ENCODE measurements at regions not wholly inside any gene's neighbourhood (a gene's known extent, or its start where the extent isn't known, plus 50 kb on each side); places are given as distances from the start of the nearest gene placed in this dataset.

DNA sequence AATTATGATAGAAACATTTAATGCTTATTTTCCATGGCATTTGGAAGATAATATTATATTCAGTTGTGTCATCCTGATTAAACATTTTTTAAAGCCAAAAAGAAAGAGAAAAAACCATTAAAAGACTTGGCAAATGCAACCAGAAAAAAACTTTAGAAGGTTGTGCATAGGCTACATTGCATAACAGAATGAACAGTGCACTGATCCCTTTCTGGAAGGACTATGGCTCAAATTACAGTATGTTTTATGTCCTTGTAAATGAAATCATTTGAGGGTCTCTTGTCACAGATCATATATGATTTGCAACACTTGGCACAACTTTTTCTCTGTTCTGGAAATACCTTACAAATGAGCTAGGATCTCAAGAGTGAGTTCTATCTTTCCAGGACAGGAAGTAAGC lies 275.2 kb upstream of the FLRT2 start:
- Histone ChIP-seq H4K20me1 (ENCODE audit: insufficient read depth) (no peaks in the 10 kb centered on the region), H3K27ac (no peak overlapping the region), H3K4me2 (no peak overlapping the region), H2AFZ (ENCODE audit: low read depth) (no peak overlapping the region), H3K36me3 (ENCODE audit: insufficient read depth) (no peaks in the 10 kb centered on the region), H3K79me2 (ENCODE audit: insufficient read depth, low read depth) (no peaks in the 10 kb centered on the region), H3K27me3 (ENCODE audit: insufficient read depth, low read depth) (no peaks in the 10 kb centered on the region), H3K4me3 (IDR thresholded peaks at IDR 0.05; ENCODE audit: insufficient read depth, low read depth, low read length) (no peak overlapping the region), H3K4me1 (ENCODE audit: low read depth, poor library complexity, severe bottlenecking) (no peaks in the 10 kb centered on the region), H3K9ac (no peak overlapping the region)
- TF ChIP-seq, protein P1, sequence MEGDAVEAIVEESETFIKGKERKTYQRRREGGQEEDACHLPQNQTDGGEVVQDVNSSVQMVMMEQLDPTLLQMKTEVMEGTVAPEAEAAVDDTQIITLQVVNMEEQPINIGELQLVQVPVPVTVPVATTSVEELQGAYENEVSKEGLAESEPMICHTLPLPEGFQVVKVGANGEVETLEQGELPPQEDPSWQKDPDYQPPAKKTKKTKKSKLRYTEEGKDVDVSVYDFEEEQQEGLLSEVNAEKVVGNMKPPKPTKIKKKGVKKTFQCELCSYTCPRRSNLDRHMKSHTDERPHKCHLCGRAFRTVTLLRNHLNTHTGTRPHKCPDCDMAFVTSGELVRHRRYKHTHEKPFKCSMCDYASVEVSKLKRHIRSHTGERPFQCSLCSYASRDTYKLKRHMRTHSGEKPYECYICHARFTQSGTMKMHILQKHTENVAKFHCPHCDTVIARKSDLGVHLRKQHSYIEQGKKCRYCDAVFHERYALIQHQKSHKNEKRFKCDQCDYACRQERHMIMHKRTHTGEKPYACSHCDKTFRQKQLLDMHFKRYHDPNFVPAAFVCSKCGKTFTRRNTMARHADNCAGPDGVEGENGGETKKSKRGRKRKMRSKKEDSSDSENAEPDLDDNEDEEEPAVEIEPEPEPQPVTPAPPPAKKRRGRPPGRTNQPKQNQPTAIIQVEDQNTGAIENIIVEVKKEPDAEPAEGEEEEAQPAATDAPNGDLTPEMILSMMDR (conservative IDR thresholded peaks at IDR 0.05; ENCODE audit: low read depth, low read length): no peak

DNA sequence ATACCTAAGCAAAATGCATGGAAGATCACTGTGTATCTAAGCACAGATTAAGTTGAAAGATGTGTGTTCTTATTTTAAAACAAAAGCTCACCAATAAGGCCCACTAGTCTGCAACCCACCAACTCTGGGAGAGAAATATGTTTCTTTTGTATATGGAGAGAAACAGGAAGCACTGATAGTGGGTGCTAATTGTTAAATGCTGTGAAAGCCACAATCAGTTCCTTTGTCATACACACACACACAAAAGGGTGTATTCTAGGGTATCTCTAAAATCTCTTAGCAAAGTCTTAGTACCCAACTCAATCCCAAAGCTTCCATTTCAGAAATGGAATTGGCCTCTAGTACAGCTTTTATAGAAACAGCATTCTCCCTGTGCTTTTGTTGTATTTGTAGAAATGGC lies 272.7 kb upstream of the FLRT2 start:
- Histone ChIP-seq H3K4me1 (ENCODE audit: low read depth, poor library complexity, severe bottlenecking) (no peaks in the 10 kb centered on the region), H3K36me3 (ENCODE audit: insufficient read depth) (no peaks in the 10 kb centered on the region), H3K4me2 (no peak overlapping the region), H3K27me3 (ENCODE audit: insufficient read depth, low read depth) (no peaks in the 10 kb centered on the region), H2AFZ (ENCODE audit: low read depth) (no peak overlapping the region), H4K20me1 (ENCODE audit: insufficient read depth) (no peaks in the 10 kb centered on the region), H3K27ac (no peak overlapping the region), H3K9ac (no peak overlapping the region), H3K4me3 (IDR thresholded peaks at IDR 0.05; ENCODE audit: insufficient read depth, low read depth, low read length) (no peak overlapping the region), H3K79me2 (ENCODE audit: insufficient read depth, low read depth) (no peaks in the 10 kb centered on the region)
- TF ChIP-seq, protein P1 (conservative IDR thresholded peaks at IDR 0.05; ENCODE audit: low read depth, low read length): no peak

DNA sequence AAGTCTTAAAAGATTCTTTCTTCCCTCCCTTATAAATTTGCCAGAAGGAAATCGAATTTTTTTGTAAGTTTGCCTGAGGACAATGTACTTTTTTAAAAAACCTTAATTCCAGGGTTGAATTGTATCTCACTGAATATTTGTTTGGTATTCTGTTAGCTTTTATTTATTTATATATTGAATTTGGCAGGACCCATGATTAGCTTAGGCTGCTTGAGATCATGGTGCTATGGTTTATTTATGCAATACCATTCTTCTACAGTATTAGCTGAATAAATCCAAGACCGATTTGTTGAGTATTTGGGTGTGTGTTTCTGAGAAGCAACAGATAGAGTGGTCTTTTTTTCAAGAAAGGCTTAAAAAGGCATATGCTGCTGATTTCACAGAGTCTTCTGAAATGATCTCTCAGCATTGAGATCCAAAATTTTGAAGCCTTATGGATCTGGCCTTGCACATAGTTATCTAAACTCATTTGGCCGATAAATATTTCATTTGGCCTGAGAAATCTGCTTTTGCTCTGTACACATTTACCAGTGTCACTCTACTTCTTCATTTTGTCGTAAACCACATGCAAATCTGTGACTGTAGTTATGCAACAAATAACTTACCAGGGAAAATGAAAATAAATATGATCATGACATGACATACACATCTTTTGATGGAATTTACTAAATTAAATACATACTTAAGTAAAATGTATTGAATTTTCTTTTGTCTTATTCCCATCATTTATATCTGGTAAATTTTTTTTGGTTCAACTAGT lies 265.8 kb upstream of the FLRT2 start:
- Histone ChIP-seq H2AFZ (ENCODE audit: low read depth) (no peak overlapping the region), H3K27me3 (ENCODE audit: insufficient read depth, low read depth) (no peaks in the 10 kb centered on the region), H3K79me2 (ENCODE audit: insufficient read depth, low read depth) (no peaks in the 10 kb centered on the region), H3K4me3 (IDR thresholded peaks at IDR 0.05; ENCODE audit: insufficient read depth, low read depth, low read length) (no peak overlapping the region), H3K27ac (no peak overlapping the region), H3K4me1 (ENCODE audit: low read depth, poor library complexity, severe bottlenecking) (no peaks in the 10 kb centered on the region), H3K9ac (no peak overlapping the region), H3K36me3 (ENCODE audit: insufficient read depth) (no peaks in the 10 kb centered on the region), H4K20me1 (ENCODE audit: insufficient read depth) (no peaks in the 10 kb centered on the region), H3K4me2 (no peak overlapping the region)
- TF ChIP-seq, protein P1 (conservative IDR thresholded peaks at IDR 0.05; ENCODE audit: low read depth, low read length): no peak

DNA sequence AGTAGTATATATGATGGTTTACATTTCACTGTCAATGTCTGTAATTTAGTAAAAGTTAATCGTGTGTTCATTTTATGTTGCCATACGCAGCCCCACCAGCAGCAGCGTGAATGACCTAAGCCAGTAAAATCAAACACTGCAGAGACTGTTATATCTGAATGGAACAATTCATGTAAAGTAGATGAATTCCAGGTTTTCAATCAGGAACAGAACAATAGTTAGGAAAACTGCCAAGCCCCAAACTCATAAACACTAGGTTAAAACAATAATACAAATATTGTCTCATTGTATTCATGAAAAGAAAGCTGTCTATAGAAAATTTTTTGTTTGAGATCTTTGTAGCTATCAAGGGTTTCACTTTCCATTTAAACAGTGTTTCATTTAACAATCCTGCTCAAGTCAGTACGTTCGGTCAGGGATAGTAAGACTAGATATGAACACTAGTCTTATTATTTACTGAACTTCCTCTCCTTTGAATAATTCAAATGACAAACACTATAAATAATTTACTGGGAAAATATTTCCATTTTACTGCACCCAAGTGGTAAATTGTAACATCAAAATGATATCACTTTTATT lies 256.8 kb upstream of the FLRT2 start:
- H4K20me1 ChIP-seq (ENCODE audit: insufficient read depth): no peaks in the 10 kb centered on the region
- no peaks in the 10 kb centered on the region for H3K4me1 ChIP-seq (ENCODE audit: low read depth, poor library complexity, severe bottlenecking)
- H3K4me3 ChIP-seq (IDR thresholded peaks at IDR 0.05; ENCODE audit: insufficient read depth, low read depth, low read length): no peak overlapping the region
- H3K27ac ChIP-seq: no peak overlapping the region
- H3K36me3 ChIP-seq (ENCODE audit: insufficient read depth): no peaks in the 10 kb centered on the region
- H3K79me2 ChIP-seq (ENCODE audit: insufficient read depth, low read depth): no peaks in the 10 kb centered on the region
- no peak overlapping the region for H3K9ac ChIP-seq
- TF ChIP-seq, protein P1 (conservative IDR thresholded peaks at IDR 0.05; ENCODE audit: low read depth, low read length): no peak
- no peaks in the 10 kb centered on the region for H3K27me3 ChIP-seq (ENCODE audit: insufficient read depth, low read depth)
- no peak overlapping the region for H2AFZ ChIP-seq (ENCODE audit: low read depth)
- H3K4me2 ChIP-seq: no peak overlapping the region
